Fibroblast of skin of right biceps (primary cell): ENCODE measurements at regions not wholly inside any gene's neighbourhood (a gene's known extent, or its start where the extent isn't known, plus 50 kb on each side); places are given as distances from the start of the nearest gene placed in this dataset.
A peak's percentile ranks its signal among the peaks of the same experiment; 100 is the strongest.
"Not testable (repeated sequence)": the region's sequence is repeated elsewhere in the genome, so short reads cannot be mapped to it uniquely, and the experiment has no call there.

ENCODE experiments used
- DNase-seq: peaks from one replicate; pipeline ENCODE4 v3.0.0-alpha.2; 2013

DNA sequence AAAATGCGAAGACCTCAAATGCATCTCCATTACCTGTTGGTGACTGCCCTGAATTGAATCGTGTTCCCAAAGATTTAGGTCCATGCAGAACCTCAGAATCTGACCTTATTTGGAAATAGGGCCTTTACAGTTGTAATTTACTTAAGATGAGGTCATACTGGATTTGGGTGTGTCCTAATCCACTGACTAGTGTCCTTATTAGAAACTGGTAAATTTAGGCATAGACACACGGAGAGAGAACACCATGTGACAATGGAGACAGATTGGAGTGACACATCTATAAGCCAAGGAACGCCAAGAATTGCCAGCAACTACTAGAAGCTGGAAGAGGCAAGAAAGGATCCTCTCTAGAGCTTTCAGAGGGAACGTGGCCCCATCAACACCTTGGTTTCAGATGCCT lies 203.1 kb downstream of the SMAD2 start:
- no peak for DNase-seq

DNA sequence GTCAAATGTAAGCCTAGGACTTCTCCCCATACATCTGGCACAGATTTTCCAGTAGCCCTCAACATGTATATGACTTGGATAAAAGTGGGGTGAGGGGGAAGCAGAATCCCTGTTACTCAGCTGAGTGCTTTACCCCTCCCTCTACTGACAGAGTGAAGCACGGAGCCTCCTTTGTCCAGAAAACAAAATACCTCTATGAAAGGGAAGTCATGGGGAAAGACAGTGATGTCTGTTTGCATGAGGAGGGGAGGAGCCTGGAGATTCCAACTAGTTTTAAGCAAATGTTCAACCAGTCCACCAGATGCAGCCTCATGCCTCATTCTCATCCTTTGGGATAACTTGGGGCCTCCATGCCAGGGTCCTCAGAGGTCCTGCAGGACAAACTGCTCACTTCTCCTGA lies 203.9 kb downstream of the SMAD2 start:
- DNase-seq, result no peak

DNA sequence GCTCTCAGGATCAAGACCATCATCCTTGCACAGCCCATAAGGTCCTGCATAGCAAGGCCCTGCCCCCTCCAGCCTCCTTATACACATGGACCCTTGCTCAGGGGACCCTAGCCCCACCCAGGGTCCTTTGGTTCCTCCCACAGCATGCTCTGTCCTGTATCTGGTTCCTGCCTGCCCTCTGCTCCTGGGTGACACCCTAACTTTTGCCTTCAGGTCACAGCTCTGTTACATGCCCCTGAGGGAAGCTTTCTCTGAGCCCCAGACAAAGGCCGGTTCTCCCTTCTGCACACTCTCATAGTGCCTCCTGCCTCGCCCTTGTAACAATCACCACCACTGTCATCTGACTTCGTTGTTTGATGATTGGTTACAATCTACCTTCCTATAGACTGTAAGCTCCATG lies 204.8 kb downstream of the SMAD2 start:
- DNase-seq, result no peak

- DNase-seq, result no peak
These were observed 206.1 kb downstream of the SMAD2 start for GRCh38 chr18:47724186-47724975.

DNA sequence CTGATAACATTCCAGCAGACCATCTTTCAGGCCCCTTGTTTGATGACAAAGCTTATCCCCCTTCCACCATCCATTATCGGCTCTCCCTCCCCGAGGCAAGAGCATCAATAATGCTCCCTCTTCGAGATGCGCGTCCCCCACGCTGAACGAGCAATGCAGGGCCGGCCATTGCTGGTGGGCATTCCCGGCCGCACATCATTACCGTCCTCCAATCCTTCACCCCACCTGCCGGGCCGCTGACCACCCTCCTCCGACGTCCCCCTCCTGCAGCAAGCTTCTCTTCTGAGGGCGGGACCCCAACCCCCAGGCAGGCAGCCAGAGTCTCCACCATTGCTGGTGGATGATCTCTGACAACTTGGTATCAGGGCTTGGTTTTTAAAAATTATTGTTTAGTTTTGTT lies 208.6 kb downstream of the SMAD2 start:
- no peak for DNase-seq

GRCh38 chr18:47720741-47721140 lies 209.7 kb downstream of the SMAD2 start:
- no peak for DNase-seq

GRCh38 chr18:47719096-47719780 lies 211.2 kb downstream of the SMAD2 start:
- no peak for DNase-seq

DNA sequence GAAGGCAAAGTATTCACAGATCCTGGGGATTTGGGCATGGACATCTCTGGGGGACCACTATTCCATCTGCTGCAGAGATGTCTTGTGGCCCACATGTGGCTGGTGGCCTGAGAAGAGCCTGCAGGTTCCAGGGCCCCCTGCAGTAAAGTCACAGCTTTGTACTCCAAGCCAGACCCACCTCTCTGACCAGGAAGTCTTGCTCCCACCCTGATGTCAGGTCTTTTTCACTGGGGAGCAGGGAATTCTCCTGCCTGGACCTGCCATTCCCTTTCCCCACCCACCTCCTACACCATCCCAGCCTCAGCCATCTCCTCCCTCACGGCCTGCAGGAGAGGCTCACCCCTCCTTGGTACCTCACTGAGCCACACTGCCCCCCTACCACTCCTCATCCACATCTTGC lies 211.8 kb downstream of the SMAD2 start:
- DNase-seq, result no peak

- DNase-seq, result no peak
These were observed 213.2 kb downstream of the SMAD2 start for GRCh38 chr18:47717257-47717656.

DNA sequence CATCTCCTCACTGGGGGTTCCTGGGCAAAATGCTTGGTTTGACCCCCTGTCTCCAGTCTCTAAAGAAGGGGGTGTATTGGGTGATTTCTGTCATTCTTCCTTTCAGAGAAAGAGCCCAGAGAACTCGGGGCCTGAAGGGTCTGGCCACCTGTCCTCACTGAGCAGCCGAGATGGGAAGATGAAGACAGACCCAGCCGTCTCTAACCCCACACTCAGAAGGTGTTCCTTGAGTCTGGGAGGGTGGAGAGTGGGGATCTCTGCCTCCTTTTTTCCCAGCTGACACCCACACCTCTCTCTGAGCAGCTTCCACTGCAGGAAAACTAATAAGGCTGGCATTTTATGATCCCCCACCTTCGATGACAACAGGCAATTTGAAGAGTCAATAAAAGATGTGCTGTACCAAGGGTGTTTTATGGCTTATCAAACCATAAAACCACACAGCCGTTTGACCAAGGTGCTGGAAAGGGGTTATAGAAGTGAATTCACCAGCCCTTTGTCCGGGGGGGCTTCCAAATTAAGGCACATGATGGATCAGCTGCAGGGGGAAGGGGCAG lies 213.8 kb downstream of the SMAD2 start:
- DNase-seq, result no peak

- no peak for DNase-seq
These were observed 220.0 kb downstream of the SMAD2 start for GRCh38 chr18:47710451-47710850.

GRCh38 chr18:47709556-47709955 lies 220.9 kb downstream of the SMAD2 start:
- DNase-seq, result no peak

DNA sequence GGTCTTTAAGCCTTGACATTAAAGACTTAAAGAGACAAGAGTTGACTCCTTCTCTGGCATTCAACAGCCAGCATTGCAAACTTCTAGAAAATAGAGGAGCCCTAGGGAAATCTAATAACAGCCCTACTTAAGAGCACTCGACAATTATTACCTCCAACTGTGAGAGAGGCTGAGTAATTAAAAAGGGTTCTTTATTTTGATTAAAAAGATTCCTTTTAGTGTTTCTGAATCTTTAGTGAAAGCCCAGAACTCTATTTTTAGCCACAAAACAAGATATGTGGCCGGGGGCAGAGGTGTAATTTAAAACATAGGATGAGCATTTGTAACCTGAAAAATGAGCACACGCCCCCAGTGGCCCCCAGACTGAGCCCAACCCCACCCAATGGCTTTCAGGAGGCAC lies 222.3 kb downstream of the SMAD2 start:
- DNase-seq, result no peak

DNA sequence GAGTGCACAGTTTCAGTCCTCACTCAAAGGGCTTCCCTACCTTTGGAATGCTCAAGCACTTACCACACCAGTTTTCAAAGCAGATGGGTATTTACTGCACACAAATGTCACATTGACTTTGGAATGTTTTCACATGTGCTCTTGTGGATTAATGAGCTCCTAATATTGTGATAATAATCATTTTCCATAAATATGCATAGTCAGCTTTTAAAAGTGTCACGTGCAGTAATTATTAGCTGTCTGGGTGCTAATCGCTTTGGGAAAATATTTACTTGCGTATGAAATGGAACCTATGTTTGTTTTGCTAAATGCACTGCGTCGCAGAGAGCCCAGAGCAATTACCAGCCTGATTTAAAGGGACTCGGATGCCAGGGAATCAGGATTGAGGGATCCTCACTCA lies 229.3 kb downstream of the SMAD2 start:
- no peak for DNase-seq

- no peak for DNase-seq
These were observed 233.6 kb downstream of the SMAD2 start for GRCh38 chr18:47696870-47697269.

DNA sequence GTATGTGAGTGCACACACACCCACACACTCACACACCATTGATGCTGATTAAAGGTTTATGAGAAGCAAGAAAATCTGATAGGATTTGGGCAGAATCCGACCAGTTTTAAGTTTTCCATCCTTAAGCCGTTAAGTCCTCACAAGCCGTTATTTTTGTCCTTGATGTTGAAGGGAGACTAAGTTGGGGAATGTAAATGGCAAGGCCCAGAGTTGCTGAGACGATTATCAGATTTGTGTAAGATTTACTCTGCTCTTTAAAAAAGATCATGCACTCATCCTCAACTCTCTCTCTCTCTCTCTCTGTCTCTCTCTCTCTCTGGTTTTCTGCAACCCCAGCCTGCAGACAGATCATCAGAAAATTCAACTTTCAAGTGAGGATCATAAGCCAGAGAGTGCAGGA lies 238.8 kb downstream of the SMAD2 start:
- DNase-seq, result no peak

GRCh38 chr18:47690778-47691177 lies 239.7 kb downstream of the SMAD2 start:
- not testable (repeated sequence) for DNase-seq

DNA sequence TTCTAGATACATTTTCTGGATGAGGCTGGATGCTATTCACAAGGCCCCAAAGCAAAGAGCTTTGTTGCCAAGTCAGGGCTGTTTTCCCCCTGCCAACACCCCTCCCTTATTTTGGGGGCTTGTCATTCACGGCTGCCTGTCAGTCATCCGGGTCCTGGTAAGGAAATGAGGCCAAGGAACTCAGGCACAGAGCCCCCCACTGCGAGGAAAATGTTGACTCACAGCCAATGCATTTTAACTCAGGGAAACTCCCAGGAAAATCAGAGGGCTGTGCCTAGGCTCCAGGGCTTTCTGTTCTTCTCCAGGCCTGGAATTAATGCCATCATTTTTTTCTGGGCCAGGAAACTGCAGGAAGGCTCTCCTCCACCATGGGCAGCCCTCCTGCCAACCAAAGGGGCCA lies 241.1 kb downstream of the SMAD2 start:
- DNase-seq, result no peak

GRCh38 chr18:47686806-47687205 lies 243.7 kb downstream of the SMAD2 start:
- no peak for DNase-seq

GRCh38 chr18:47683774-47684173 lies 246.7 kb downstream of the SMAD2 start:
- peak; percentile 9 for DNase-seq

DNA sequence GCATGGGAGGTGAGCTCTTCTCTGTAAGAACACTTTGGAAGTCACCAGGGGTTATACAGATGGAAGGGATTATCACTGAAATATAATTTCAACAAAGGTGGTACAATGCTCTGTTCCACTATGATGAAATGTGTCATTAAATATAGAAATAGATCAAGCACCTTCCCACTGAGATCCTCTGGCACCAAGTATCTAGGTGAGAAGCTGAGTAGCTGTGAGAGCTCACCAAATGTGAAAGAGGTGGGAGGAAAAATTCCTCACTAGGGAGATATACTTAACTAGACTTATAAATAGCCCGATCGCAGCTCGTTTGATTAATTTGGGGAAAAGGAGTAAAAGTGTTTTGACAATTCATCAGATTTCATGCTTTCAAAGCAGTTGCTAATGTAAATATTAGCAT lies 247.6 kb downstream of the SMAD2 start:
- DNase-seq, result no peak

GRCh38 chr18:47680488-47680887 lies 250.0 kb downstream of the SMAD2 start:
- DNase-seq, result no peak

DNA sequence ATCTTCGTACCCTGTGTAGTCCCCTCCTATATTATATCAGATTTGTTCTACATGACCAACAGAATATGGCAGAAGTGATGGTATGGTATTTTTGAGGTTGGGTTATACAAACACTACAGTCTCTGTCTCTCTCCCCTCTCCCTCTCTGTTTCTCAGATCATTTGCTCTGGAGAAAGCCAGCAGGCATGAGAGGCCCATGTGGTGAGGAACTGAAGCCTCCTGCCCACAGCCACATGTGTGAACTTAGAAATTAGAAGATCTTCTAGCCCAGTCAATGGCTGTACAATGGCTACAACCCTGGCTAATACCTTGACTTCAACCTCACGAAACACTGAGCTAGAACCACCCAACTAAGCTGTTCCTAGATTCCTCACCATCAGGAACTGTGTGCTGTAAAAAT lies 250.6 kb downstream of the SMAD2 start:
- no peak for DNase-seq

GRCh38 chr18:47677952-47678351 lies 252.5 kb downstream of the SMAD2 start:
- DNase-seq, result no peak
